B cell (primary cell): ENCODE measurements at regions not wholly inside any gene's neighbourhood (a gene's known extent, or its start where the extent isn't known, plus 50 kb on each side); places are given as distances from the start of the nearest gene placed in this dataset.

Experiments
- EZH2 ChIP-seq: IDR thresholded peaks from 2 replicates; pipeline ENCODE4 v1.6.1; 2012; ENCODE audit warnings: borderline replicate concordance, low read depth, mild to moderate bottlenecking, moderate library complexity, low read length; ENCODE audit not compliant: insufficient read depth, poor library complexity, severe bottlenecking
- TF ChIP-seq, protein P1 (sequence below): fragments of 200-600 bp; IDR thresholded peaks from one replicate; pipeline ENCODE4 v1.8.0; 2022; ENCODE audit warnings: antibody characterized with exemption, mild to moderate bottlenecking

DNA sequence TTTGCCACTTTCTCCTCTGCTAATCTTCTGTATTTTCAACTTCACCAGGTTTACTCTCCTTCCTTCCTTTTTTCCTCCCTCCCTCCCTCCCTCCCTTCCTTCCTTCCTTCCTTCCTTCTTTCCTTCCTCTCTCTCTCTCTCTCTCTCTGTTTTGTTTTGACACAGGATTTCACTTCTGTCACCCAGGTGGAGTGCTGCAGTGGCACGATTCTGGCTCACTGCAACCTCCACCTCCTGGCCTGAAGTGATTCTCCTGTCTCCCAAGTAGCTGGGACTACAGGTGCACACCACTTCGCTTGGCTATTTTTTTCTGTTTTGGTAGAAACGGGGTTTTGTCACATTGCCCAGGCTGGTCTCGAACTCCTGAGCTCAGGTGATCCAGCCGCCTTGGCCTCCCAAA lies 181.2 kb upstream of the BTG1 start:
- TF ChIP-seq, protein P1, sequence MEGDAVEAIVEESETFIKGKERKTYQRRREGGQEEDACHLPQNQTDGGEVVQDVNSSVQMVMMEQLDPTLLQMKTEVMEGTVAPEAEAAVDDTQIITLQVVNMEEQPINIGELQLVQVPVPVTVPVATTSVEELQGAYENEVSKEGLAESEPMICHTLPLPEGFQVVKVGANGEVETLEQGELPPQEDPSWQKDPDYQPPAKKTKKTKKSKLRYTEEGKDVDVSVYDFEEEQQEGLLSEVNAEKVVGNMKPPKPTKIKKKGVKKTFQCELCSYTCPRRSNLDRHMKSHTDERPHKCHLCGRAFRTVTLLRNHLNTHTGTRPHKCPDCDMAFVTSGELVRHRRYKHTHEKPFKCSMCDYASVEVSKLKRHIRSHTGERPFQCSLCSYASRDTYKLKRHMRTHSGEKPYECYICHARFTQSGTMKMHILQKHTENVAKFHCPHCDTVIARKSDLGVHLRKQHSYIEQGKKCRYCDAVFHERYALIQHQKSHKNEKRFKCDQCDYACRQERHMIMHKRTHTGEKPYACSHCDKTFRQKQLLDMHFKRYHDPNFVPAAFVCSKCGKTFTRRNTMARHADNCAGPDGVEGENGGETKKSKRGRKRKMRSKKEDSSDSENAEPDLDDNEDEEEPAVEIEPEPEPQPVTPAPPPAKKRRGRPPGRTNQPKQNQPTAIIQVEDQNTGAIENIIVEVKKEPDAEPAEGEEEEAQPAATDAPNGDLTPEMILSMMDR: no peak
- no peak for TF ChIP-seq EZH2
